ENCODE measurements at regions not wholly inside any gene's neighbourhood (a gene's known extent, or its start where the extent isn't known, plus 50 kb on each side); places are given as distances from the start of the nearest gene placed in this dataset.

DNA sequence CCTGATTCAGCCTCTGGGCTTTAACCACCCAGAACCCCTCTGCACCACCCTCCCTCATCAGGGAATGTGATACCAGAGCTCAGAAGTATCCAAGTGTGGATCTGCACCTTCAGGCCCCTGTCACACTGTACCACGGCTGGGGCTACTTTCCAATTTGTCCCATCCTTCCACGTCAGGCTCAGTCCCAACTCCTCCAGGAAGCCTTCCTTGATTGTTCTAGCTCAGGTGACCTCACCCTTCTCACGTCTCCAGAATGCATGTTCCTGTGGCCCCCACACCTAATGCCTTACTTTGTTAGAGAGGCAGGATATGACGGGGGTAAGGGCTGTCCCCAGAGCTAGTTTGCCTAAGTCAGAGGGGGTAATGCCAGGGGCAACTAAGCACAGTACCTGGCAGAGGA is 134.3 kb downstream of the TFCP2L1 start:
- TF ChIP-seq, protein P1, sequence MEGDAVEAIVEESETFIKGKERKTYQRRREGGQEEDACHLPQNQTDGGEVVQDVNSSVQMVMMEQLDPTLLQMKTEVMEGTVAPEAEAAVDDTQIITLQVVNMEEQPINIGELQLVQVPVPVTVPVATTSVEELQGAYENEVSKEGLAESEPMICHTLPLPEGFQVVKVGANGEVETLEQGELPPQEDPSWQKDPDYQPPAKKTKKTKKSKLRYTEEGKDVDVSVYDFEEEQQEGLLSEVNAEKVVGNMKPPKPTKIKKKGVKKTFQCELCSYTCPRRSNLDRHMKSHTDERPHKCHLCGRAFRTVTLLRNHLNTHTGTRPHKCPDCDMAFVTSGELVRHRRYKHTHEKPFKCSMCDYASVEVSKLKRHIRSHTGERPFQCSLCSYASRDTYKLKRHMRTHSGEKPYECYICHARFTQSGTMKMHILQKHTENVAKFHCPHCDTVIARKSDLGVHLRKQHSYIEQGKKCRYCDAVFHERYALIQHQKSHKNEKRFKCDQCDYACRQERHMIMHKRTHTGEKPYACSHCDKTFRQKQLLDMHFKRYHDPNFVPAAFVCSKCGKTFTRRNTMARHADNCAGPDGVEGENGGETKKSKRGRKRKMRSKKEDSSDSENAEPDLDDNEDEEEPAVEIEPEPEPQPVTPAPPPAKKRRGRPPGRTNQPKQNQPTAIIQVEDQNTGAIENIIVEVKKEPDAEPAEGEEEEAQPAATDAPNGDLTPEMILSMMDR (conservative IDR thresholded peaks at IDR 0.05; ENCODE audit: low read depth, low read length), result no peak
- TF ChIP-seq EZH2phosphoT487 (IDR thresholded peaks at IDR 0.05; ENCODE audit: borderline replicate concordance, low read length), result no peak

All from PC-3 (cell line).